ENCODE measurements at regions not wholly inside any gene's neighbourhood (a gene's known extent, or its start where the extent isn't known, plus 50 kb on each side); places are given as distances from the start of the nearest gene placed in this dataset.

DNA sequence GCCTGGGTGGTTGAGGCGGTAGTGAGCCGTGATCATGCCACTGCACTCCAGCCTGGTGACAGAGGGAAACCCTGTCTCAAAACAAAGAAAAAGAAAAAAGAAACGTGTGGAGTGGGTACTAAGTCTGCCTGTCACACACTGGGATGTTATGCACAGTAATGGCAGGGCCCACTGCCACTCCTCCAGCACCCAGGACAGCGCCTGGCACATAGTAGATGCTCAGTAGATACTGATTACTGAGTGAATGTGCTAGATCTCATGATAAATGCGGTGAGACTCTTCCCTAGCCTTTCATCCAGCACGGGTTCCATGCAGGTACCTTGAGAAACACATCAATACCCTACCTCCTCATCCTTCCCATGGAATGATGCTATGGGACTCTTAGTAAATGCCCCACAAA lies 87.4 kb upstream of the HSPA9 start:
- Histone ChIP-seq H3K36me3 (ENCODE audit: control insufficient read depth, insufficient read depth, low read length) (no peaks in the 10 kb centered on the region), H3K4ac (ENCODE audit: low read depth, low read length) (no peak overlapping the region), H3K9ac (ENCODE audit: low read depth, low read length) (no peak overlapping the region), H3K9me3 (ENCODE audit: control insufficient read depth, insufficient read depth, low read length) (no peaks in the 10 kb centered on the region), H4K5ac (ENCODE audit: low read depth, low read length) (no peak overlapping the region), H2BK120ac (ENCODE audit: low read depth, low read length) (no peak overlapping the region), H2AFZ (replicated peaks; ENCODE audit: low read length, poor library complexity) (no peak overlapping the region), H3K4me1 (ENCODE audit: control insufficient read depth, insufficient read depth, low read length) (no peaks in the 10 kb centered on the region), H3K9me1 (ENCODE audit: insufficient read depth, low read length) (no peaks in the 10 kb centered on the region), H3K14ac (replicated peaks; ENCODE audit: low read depth, low read length) (no peak overlapping the region), H4K20me1 (ENCODE audit: insufficient read depth, low read length) (no peaks in the 10 kb centered on the region; the same call in 1 of the 2 replicates), H3K27ac (ENCODE audit: insufficient read depth, low read length) (no peak overlapping the region), H3K79me1 (ENCODE audit: low read depth in 1 of 2, low read length in 2 of 2) (no peaks in the 10 kb centered on the region), H3K27me3 (ENCODE audit: control insufficient read depth, insufficient read depth, low read length) (peaks cover 21% of the 10 kb centered on the region), H4K91ac (ENCODE audit: insufficient read depth, low read depth, low read length) (no peak overlapping the region), H3K4me2 (ENCODE audit: low read depth, low read length) (no peak overlapping the region), H4K8ac (ENCODE audit: low read depth in 2 of 2, low read length in 2 of 2) (no peak overlapping the region), H2BK15ac (ENCODE audit: low read depth, low read length) (no peak overlapping the region), H3K4me3 (ENCODE audit: insufficient read depth, low read depth, low read length) (no peak overlapping the region), H3K56ac (ENCODE audit: extremely low read depth, insufficient read depth, low read length) (no peak overlapping the region), H2BK5ac (ENCODE audit: low read depth, low read length, poor library complexity, severe bottlenecking) (no peak overlapping the region), H2AK9ac (replicated peaks; ENCODE audit: low read depth, low read length, poor library complexity) (no peak overlapping the region), H2BK20ac (ENCODE audit: low read depth, low read length) (no peak overlapping the region), H2AK5ac (ENCODE audit: low read depth, low read length) (no peak overlapping the region), H3K23ac (ENCODE audit: low read depth, low read length) (no peak overlapping the region), H3K18ac (ENCODE audit: low read depth, low read length) (no peak overlapping the region)
- BruUV-seq (replicated peaks) = no TSS peak
- DNase-seq (no peak), ATAC-seq (ENCODE audit: low read depth) (peak; percentile 54; the same call in 1 of the 2 replicates)
- intact Hi-C loops (cut with micrococcal nuclease) (loop anchor here (5.0 kb wide), 1 partner anchor 90 kb away; the partner anchor contains the start of gene CTNNA1), dilution Hi-C loops (cut with HindIII; ENCODE audit: low sequenced_read_pairs, unreplicated experiment) (no loop called here), in situ Hi-C loops (cut with MboI; ENCODE audit: low sequenced_read_pairs) (no loop called here)
- 80% methylated on average over 1 of the region's 6 CpGs; no CpG with 5 or more reads in 1 of the 2 experiments for WGBS, 2 experiments (ENCODE audit: extremely low coverage in 2 of 2, insufficient read length in 1 of 2)
- ChIA-PET CTCF (no interaction called here), POLR2A (ENCODE audit: unreplicated experiment) (no interaction called here)
- TF ChIP-seq RCOR1 (IDR thresholded peaks at IDR 0.05; ENCODE audit: insufficient replicate concordance, low read length) = no peak
- TF ChIP-seq CEBPB (IDR thresholded peaks at IDR 0.05; ENCODE audit: low read depth, low read length) = no peak
- TF ChIP-seq, protein P1, sequence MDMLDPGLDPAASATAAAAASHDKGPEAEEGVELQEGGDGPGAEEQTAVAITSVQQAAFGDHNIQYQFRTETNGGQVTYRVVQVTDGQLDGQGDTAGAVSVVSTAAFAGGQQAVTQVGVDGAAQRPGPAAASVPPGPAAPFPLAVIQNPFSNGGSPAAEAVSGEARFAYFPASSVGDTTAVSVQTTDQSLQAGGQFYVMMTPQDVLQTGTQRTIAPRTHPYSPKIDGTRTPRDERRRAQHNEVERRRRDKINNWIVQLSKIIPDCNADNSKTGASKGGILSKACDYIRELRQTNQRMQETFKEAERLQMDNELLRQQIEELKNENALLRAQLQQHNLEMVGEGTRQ (IDR thresholded peaks at IDR 0.05; ENCODE audit: low read depth, low read length) = no peak
- no peak for TF ChIP-seq MAFK (IDR thresholded peaks at IDR 0.05; ENCODE audit: low read depth, low read length)

All from IMR-90 (cell line).